Activated CD8-positive, alpha-beta memory T cell treated with anti-CD3 and anti-CD28 coated beads, Interleukin-2, amount 50 U/mL, for 24 hours (primary cell): ENCODE measurements at regions not wholly inside any gene's neighbourhood (a gene's known extent, or its start where the extent isn't known, plus 50 kb on each side); places are given as distances from the start of the nearest gene placed in this dataset.
"Not testable (repeated sequence)": the region's sequence is repeated elsewhere in the genome, so short reads cannot be mapped to it uniquely, and the experiment has no call there.

Experiments used
- DNase-seq: peaks from one replicate; pipeline ENCODE4 v3.0.0-alpha.2; 2020; ENCODE audit errors: extremely low read depth

GRCh38 chr9:81014945-81015344 lies 674.4 kb downstream of the TLE1 start:
- DNase-seq = not testable (repeated sequence)

- DNase-seq = not testable (repeated sequence)
Measured at GRCh38 chr9:81013191-81013590, 676.2 kb downstream of the TLE1 start.

- DNase-seq = no peak
Measured at GRCh38 chr9:81002906-81003305, 686.4 kb downstream of the TLE1 start.

- DNase-seq = no peak
Measured at GRCh38 chr9:81002242-81002641, 687.1 kb downstream of the TLE1 start.

GRCh38 chr9:80995759-80996158 lies 693.6 kb downstream of the TLE1 start:
- DNase-seq = no peak

- no peak for DNase-seq
Measured at GRCh38 chr9:80994892-80995291, 694.5 kb downstream of the TLE1 start.

- not testable (repeated sequence) for DNase-seq
Measured at GRCh38 chr9:80985595-80985994, 703.8 kb downstream of the TLE1 start.

- DNase-seq = no peak
Measured at GRCh38 chr9:80976403-80976802, 712.9 kb downstream of the TLE1 start.

GRCh38 chr9:80970377-80970776 lies 719.0 kb downstream of the TLE1 start:
- not testable (repeated sequence) for DNase-seq

GRCh38 chr9:80968611-80969010 lies 720.7 kb downstream of the TLE1 start:
- no peak for DNase-seq

GRCh38 chr9:80964914-80965313 lies 724.4 kb downstream of the TLE1 start:
- no peak for DNase-seq

- DNase-seq = no peak
Measured at GRCh38 chr9:80964374-80964773, 725.0 kb downstream of the TLE1 start.

- DNase-seq = no peak
Measured at GRCh38 chr9:80957801-80958200, 731.5 kb downstream of the TLE1 start.

GRCh38 chr9:80954521-80954920 lies 734.8 kb downstream of the TLE1 start:
- no peak for DNase-seq

GRCh38 chr9:80952363-80952922 lies 736.9 kb downstream of the TLE1 start:
- no peak for DNase-seq

GRCh38 chr9:80951675-80952074 lies 737.7 kb downstream of the TLE1 start:
- no peak for DNase-seq

- no peak for DNase-seq
Measured at GRCh38 chr9:80948876-80949275, 740.5 kb downstream of the TLE1 start.

GRCh38 chr9:80948066-80948465 lies 741.3 kb downstream of the TLE1 start:
- no peak for DNase-seq

GRCh38 chr9:80946496-80947170 lies 742.7 kb downstream of the TLE1 start:
- DNase-seq = no peak

- no peak for DNase-seq
Measured at GRCh38 chr9:80945436-80945835, 743.9 kb downstream of the TLE1 start.

- DNase-seq = no peak
Measured at GRCh38 chr9:80937645-80938044, 751.7 kb downstream of the TLE1 start.

- no peak for DNase-seq
Measured at GRCh38 chr9:80934095-80934494, 755.3 kb downstream of the TLE1 start.

GRCh38 chr9:80932947-80933780 lies 756.2 kb downstream of the TLE1 start:
- DNase-seq = no peak
